ENCODE measurements at regions not wholly inside any gene's neighbourhood (a gene's known extent, or its start where the extent isn't known, plus 50 kb on each side); places are given as distances from the start of the nearest gene placed in this dataset.

DNA sequence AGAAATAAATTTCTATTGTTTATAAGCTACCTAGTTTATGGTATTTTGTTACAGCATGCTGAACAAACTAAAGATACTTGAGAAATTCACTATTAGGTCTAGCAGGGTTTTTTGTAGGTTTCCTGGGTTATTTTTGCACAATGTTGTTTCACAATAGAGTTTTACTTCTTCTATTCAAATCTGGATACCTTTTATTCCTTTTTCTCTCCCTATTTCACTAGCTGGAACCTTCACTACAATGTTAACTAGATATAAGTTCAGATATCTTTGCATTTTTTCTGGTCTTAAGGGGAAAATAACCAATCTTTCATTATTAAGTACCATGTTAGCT is 237.7 kb upstream of the CITED2 start:
- no peak for TF ChIP-seq POLR2A (IDR thresholded peaks at IDR 0.05)
- TF ChIP-seq, protein P1, sequence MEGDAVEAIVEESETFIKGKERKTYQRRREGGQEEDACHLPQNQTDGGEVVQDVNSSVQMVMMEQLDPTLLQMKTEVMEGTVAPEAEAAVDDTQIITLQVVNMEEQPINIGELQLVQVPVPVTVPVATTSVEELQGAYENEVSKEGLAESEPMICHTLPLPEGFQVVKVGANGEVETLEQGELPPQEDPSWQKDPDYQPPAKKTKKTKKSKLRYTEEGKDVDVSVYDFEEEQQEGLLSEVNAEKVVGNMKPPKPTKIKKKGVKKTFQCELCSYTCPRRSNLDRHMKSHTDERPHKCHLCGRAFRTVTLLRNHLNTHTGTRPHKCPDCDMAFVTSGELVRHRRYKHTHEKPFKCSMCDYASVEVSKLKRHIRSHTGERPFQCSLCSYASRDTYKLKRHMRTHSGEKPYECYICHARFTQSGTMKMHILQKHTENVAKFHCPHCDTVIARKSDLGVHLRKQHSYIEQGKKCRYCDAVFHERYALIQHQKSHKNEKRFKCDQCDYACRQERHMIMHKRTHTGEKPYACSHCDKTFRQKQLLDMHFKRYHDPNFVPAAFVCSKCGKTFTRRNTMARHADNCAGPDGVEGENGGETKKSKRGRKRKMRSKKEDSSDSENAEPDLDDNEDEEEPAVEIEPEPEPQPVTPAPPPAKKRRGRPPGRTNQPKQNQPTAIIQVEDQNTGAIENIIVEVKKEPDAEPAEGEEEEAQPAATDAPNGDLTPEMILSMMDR (IDR thresholded peaks at IDR 0.05) = no peak
